ENCODE measurements at regions not wholly inside any gene's neighbourhood (a gene's known extent, or its start where the extent isn't known, plus 50 kb on each side); places are given as distances from the start of the nearest gene placed in this dataset.

- TF ChIP-seq TAF1 (IDR thresholded peaks at IDR 0.05; ENCODE audit: borderline replicate concordance, insufficient read depth, low read length) (no peak), SIN3A (IDR thresholded peaks at IDR 0.05; ENCODE audit: borderline replicate concordance, insufficient read depth, low read length) (no peak), FOXP2 (optimal IDR thresholded peaks at IDR 0.05; ENCODE audit: borderline replicate concordance, extremely low read depth, extremely low read length, insufficient read depth) (no peak), POLR2AphosphoS5 (IDR thresholded peaks at IDR 0.05; ENCODE audit: low read depth, low read length) (no peak), REST (IDR thresholded peaks at IDR 0.05; ENCODE audit: insufficient read depth in 1 of 2, low read depth in 2 of 2, low read length in 2 of 2) (no peak)
These were observed 228.9 kb downstream of the KBTBD8 start for GRCh38 chr3:67227030-67227429.

GRCh38 chr3:67228136-67228535, 230.0 kb downstream of the KBTBD8 start:
- TF ChIP-seq POLR2AphosphoS5 (IDR thresholded peaks at IDR 0.05; ENCODE audit: low read depth, low read length) (no peak), TAF1 (IDR thresholded peaks at IDR 0.05; ENCODE audit: borderline replicate concordance, insufficient read depth, low read length) (no peak), FOXP2 (optimal IDR thresholded peaks at IDR 0.05; ENCODE audit: borderline replicate concordance, extremely low read depth, extremely low read length, insufficient read depth) (no peak), REST (IDR thresholded peaks at IDR 0.05; ENCODE audit: insufficient read depth in 1 of 2, low read depth in 2 of 2, low read length in 2 of 2) (no peak), SIN3A (IDR thresholded peaks at IDR 0.05; ENCODE audit: borderline replicate concordance, insufficient read depth, low read length) (no peak)

GRCh38 chr3:67232642-67233041, 234.5 kb downstream of the KBTBD8 start:
- no peak for TF ChIP-seq SIN3A (IDR thresholded peaks at IDR 0.05; ENCODE audit: borderline replicate concordance, insufficient read depth, low read length)
- TF ChIP-seq REST (IDR thresholded peaks at IDR 0.05; ENCODE audit: insufficient read depth in 1 of 2, low read depth in 2 of 2, low read length in 2 of 2): no peak
- TF ChIP-seq TAF1 (IDR thresholded peaks at IDR 0.05; ENCODE audit: borderline replicate concordance, insufficient read depth, low read length): no peak
- no peak for TF ChIP-seq FOXP2 (optimal IDR thresholded peaks at IDR 0.05; ENCODE audit: borderline replicate concordance, extremely low read depth, extremely low read length, insufficient read depth)
- TF ChIP-seq POLR2AphosphoS5 (IDR thresholded peaks at IDR 0.05; ENCODE audit: low read depth, low read length): no peak

GRCh38 chr3:67239353-67239752, 241.2 kb downstream of the KBTBD8 start:
- TF ChIP-seq TAF1 (IDR thresholded peaks at IDR 0.05; ENCODE audit: borderline replicate concordance, insufficient read depth, low read length) (no peak), POLR2AphosphoS5 (IDR thresholded peaks at IDR 0.05; ENCODE audit: low read depth, low read length) (no peak), SIN3A (IDR thresholded peaks at IDR 0.05; ENCODE audit: borderline replicate concordance, insufficient read depth, low read length) (no peak), FOXP2 (optimal IDR thresholded peaks at IDR 0.05; ENCODE audit: borderline replicate concordance, extremely low read depth, extremely low read length, insufficient read depth) (no peak), REST (IDR thresholded peaks at IDR 0.05; ENCODE audit: insufficient read depth in 1 of 2, low read depth in 2 of 2, low read length in 2 of 2) (no peak)

GRCh38 chr3:67241084-67241483, 243.0 kb downstream of the KBTBD8 start:
- TF ChIP-seq POLR2AphosphoS5 (IDR thresholded peaks at IDR 0.05; ENCODE audit: low read depth, low read length) (no peak), SIN3A (IDR thresholded peaks at IDR 0.05; ENCODE audit: borderline replicate concordance, insufficient read depth, low read length) (no peak), FOXP2 (optimal IDR thresholded peaks at IDR 0.05; ENCODE audit: borderline replicate concordance, extremely low read depth, extremely low read length, insufficient read depth) (no peak), TAF1 (IDR thresholded peaks at IDR 0.05; ENCODE audit: borderline replicate concordance, insufficient read depth, low read length) (no peak), REST (IDR thresholded peaks at IDR 0.05; ENCODE audit: insufficient read depth in 1 of 2, low read depth in 2 of 2, low read length in 2 of 2) (no peak)
